Dedifferentiated amniotic fluid mesenchymal stem cell (primary cell): ENCODE measurements at regions not wholly inside any gene's neighbourhood (a gene's known extent, or its start where the extent isn't known, plus 50 kb on each side); places are given as distances from the start of the nearest gene placed in this dataset.
"Not testable (repeated sequence)": the region's sequence is repeated elsewhere in the genome, so short reads cannot be mapped to it uniquely, and the experiment has no call there.

Experiments
- DNase-seq: peaks from one replicate; pipeline ENCODE4 v3.0.0-alpha.2; 2016; ENCODE audit errors: extremely low spot score

DNA sequence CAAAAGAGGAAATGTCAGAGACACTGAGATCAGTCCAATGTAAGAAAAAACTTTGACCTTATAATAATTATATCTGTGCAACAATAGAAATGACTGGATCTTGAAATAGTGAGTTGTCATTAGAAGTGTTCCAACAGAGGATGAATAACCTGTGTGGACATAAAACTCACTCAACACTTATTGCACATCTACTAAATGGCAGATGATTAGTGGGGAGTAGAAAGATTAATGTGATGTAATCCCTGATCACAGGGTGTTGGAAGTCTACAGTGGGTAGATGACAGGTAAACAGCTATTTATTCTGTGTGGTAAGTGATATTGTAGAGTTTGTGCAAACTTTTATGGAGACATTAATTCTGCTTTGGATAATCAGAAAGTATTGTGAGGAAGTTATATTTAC lies 177.3 kb upstream of the HMHB1 start:
- no peak for DNase-seq

DNA sequence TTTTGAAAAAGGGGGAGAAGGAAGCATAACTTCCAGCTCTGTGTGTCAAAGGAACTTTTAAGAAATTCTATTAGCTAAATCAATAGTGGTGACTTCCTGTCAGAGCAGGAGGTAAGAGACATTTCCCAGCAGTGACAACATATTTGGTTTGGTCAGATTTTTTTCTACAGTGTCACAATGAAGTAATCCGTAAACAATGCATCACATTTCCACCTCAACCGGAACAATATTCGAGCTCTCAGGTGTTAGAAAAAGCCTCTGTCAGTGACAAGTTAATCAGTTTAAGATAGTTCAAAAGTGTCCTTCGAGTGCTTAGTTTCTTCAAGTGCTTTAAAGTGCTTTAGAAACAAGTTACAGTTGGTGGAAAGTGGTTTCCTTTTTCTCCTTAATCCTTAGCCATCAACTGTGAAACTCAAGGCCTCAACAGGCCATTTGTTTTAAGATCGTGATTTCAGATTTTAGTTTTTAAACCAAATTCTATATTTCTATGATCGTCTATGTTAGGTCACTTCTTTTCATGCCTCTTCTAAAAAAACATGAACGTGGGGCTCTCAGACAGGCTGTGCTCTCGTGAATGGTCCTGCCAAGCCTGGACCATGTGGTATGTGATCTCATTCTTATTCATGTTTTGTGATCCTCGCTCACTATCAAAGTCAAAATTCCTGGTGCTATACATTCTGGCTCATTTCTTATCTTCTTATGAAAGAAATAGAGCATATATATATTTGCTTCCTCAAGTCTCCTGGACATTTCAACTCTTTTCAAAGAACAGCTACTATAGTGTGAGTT lies 181.9 kb upstream of the HMHB1 start:
- no peak for DNase-seq

DNA sequence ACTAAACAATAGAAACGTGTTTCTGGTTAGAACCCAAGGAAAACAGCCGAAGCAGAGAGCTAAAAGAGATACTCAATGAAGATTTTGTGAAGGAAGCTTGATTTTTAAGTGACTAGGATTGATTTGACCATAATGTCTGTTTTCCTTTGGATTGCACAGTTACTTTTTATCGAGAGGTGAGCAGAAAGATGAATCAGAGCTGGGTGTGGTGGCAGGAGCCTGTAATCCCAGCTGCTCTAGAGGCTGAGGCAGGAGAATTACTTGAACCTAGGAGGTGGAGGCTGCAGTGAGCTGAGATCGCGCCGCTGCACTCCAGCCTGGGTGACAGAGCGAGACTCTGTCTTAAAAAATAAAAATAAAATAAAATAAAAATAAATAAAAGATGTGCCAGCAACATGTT lies 186.9 kb upstream of the HMHB1 start:
- not testable (repeated sequence) for DNase-seq

DNA sequence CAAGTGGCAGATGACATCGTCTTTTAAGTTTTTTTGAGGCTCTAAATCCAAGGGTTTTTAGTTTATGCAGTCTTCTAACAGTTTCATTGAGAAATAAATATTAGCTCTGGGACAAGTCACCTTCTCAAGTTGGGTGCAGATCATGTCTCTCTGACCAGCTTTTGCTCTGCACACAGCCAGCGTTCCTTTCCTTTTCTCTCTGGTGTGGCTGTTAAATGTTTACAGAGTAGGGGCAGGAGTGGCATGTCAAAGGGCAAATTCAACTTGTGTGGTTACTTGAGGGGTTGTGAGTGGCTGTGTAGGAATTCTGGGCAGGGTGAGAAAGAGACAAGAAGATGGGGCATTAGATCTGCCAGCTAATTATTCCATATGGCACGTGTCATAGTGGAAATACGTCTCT lies 187.5 kb upstream of the HMHB1 start:
- DNase-seq, result no peak

DNA sequence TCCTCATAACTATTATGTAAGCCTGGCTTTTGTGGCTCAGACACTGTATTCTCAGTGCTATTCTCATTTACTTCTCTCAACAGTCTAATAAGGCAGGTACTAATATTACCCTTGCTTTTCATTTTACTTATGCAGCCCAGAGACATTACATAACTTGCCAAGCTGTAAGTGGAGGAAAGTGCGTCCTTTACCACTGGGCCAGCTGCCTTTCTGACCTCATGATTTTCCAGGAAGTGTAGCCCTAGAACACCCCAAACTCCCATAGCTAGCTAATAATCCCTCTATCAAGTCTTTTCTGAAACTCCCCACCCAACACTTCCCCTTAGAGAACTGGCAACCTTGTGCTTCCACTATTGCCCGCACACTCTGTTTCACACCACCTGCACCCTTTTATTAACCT lies 192.9 kb upstream of the HMHB1 start:
- no peak for DNase-seq

DNA sequence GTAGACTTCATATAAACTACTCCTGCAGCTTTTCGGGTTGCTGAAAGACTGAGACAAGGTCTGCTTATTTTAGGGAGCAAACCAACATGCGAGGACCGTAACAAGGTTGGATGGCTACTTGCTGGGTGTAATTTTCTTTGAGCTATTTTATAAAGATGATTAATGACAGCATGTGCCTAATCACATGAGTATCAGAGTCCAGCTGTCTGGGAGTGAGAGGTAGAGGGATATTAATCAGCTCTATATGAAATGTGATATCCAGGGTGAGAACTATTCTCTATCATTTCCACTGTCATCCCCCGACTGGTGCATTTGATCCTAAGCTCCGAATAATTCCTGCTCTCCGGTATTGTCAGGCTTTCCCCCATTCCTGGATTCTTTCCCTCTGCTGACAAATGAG lies 193.8 kb upstream of the HMHB1 start:
- DNase-seq, result no peak

DNA sequence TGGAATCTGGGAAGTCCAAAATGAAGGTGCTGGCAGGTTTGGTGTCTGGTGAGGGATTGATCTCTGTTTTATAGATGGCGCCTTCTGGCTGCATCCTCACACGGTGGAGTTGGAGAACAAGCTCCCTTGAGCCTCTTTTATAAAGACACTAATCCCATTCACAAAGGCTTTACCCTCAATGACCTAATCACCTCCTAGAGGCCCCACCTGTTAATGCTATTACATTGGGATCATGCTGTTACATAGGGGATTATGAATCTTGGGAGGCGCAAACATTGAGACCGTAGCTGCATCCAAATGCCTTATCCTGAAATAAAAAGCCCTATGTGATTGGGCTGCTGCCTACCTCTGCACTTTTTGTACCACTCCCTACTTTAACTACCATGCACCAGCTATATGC lies 197.1 kb upstream of the HMHB1 start:
- no peak for DNase-seq

DNA sequence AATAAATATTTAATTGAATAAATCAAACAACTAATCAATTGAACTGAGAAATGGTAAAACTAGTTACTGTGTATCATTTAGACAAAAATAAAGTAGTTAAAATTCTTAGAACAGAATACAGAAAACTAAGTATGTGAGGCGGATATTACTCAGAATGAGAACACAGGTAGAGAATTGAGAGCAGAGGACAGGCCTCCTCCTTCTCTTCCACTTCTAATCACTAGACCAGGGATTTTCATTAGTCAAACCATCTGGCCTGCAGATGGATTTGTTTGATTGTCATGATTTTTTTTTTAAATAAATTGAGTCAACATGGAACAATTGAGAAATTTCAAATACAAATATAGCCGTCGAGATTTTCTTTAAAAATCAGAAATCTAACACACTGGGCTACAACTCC lies 198.6 kb upstream of the HMHB1 start:
- no peak for DNase-seq

DNA sequence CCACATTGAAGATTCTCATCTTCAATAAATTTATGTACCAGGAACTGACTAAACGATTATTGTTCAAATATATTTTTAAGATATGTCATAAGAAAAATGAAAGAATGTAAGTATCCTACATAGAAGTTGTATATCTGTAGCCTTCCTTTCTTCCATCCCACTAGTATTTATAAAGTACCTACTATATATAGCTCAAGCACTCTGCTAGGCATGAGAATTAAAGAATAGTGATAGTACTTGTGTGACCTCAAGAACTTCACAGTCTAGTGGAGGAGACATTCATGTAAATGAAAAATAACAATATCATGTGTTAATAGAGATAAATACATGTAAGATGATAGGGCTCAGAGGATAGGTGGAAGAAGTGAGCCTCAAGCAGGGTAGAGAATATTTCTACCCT lies 201.0 kb upstream of the HMHB1 start:
- no peak for DNase-seq

DNA sequence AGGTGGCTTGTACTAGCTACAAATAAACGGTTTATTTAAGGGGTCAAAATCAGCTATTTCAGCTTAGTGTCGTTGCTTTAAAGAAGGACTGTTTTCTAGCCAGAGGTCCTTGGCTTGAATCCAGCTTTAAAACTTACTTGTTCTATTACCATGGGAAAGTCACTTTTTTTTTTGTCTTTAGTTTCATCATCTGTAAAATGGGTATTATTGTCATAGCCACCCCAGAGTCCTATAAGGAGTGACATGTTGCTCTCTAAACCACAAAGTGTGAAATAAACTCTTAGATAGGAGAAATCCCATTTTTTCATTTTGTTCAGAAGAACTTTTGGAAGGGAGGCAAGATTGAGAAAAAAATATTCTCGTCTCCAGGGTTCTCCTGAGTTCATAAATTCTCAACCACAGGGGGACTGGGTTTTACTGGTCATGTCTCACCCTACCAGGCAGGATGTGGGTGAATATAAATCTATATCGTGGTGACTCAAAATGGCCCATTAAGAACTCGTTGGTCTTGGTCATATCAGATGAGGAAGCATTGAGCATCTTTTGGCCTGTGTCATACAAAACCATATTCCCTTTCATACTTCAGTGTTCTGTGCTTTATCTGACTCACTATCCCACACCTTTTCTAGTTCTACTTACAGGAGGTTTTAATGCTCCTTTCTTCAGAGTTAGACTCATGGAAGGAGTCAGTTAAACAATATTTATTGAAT lies 202.7 kb upstream of the NR3C1 start:
- no peak for DNase-seq

DNA sequence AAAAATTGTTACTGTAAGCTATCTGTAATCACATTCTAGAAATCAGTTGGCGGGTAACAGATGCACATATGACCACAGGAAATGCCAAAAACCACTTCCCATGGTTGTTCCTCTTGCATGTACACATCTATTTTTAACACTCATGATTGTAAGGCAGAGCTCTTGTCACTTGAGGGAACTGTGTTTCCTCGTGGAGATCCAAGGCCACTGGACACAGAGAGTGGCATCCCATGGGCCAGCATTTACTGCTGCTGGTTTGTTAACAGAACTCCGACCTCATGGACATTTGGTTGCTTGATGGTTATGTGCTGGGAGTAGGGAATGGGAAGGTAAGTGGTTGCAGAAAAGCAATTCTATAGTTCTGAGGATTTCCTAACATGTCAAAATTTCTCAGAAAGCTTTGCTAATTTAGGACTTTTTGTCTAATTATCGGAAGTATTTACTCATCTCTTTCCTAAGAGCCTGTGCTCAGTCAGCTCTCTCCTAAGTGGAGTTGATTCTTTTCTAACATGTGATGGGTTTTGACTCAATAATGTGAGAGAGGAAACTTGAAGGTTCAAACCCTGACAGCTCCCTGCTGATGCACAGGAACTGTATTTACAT lies 202.0 kb upstream of the NR3C1 start:
- DNase-seq, result no peak

DNA sequence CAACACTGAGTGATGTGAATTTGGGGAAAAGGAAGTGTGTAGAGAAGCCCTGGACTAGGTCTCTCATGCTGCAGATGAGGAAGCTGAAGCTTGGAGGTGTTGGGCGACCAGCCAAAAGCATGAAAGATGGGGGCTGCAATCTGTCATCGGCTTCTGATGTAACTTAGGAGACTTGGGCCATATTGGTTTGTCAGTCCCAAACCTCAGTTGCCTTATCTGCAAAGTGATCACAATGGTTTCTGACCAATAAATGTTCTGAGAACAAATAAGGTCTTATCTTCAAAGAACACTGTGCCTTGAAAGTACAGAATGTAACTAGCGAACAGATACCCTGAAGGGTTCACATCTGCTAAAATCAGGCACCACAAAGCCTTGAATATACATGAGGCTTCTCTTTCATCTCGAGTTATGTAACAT lies 198.4 kb upstream of the NR3C1 start:
- no peak for DNase-seq

DNA sequence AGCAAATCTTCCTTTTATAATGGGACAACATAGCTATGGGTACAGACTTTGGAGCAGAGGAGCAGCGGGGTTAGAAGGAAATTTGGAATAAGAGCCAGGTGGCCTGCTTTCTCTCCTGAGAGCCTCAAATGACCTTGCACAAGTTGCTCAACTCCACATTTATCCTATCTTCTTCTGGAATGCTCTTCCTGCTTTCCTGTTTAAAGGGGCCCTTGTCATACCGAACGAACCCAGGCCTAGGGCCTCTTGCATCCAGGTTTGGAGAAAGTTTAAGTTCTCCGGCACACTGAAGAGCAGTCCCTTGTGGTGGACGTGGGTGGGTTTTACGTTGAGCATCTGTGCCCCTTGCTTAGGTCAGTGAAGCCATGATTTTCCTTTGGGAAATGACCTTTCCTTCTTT lies 197.9 kb upstream of the NR3C1 start:
- no peak for DNase-seq

DNA sequence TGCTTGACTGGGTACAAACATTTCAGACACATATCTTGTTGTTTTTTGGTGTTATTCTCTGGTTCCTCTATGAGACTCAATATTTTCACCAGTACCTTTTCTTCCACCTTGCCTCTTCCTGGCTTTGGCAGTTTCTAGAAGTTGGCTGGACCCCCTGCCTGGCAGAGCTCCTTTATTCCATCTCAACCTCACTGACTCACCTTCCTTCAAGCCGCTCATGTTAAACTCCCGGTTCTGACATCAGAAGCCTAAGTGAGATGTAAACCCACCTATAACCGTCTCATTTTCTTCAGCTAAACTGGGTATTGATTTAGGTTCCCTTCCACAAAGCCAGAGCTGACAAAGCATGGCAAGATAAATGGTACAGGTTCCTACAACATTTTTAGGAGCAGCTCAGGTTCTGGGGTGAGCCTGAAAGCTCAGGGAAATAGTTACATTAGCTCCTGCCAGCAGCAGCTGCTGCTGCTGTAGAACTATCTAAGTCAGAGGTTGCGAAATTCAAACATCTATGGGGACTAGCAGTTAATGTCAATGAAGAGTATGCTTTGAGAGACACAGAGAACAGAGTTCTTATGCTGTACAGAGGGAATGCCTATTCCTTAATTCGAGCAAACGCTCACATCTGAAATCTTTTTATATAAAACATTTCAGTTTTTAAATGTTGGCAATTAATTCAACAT lies 197.1 kb upstream of the NR3C1 start:
- DNase-seq, result no peak

DNA sequence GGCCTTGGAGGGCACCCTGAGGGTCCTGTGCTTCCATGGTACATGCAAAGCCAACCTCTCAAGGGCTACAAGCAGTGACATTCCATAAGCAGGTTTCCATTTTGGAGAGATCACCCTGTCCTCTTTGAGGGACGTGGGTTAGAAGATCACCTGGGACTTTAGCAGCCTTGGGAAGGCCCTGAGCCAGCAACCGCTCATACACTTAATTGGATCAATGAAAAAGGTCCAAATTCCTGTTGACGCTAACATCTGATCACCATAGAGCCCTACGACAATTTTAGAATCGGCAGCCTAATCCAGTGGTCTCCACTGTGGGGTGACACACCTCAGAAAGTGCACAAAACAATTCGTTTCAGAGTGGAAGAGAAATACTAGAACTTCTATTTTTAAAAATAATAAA lies 196.0 kb upstream of the NR3C1 start:
- DNase-seq, result no peak

DNA sequence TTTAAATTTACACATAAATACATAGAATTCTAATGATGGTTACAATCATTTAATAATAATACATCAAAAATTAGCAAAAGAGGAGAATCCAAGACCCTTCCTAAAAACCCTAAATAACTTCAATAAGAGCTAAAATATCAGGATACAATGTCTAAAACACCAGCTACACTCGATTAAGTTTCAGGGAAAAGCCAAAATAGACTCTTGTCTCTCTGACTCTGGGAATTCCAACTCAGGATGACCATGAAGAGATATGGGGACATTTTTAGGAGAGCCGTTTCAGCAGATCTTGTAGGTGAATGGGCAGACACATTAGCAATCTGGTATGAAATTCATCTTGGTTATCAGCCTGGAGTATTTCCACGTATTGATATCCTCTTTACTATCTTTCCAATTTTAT lies 193.3 kb upstream of the NR3C1 start:
- DNase-seq, result no peak

DNA sequence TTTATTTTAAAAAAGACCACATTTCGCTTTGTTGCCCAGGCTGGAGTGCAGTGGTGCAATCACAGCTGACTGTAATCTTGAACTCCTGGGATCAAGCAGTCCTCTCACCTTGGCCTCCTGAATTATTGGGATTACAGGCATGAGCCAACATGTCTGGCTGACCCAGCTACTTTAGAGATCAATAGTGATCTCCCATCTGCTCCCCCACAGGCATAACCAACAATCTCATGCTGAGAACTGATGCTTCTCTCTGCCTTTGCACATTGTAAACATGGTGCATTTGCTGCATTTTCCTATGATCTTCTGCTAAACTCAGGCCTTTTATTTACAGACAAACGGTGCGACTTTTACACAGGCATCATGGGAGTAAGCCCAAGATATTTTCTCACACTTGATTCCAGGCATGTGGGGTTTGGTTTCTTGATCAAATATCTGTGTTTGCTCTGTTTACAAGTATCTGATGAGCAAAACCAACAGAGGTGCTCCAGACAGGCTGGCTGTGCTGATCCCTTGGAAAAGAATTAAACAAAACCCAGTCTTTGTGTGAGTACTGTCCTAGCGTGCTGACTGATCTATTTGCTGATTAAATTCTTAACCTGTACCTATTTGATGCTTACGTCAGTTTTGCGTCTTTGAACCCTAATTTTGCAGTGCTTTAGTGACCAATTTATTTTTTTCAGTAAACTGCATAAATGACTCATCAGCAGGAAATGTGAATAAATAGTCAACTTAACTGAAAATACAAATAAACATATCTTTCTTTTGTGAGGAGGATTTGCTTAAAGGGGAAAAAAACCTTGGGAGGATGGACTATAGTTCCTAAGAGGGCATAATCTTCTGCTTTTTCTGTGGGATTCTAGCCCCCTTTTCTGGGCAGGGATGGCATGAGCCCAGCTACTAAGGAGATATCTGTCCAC lies 191.7 kb upstream of the NR3C1 start:
- DNase-seq, result no peak

DNA sequence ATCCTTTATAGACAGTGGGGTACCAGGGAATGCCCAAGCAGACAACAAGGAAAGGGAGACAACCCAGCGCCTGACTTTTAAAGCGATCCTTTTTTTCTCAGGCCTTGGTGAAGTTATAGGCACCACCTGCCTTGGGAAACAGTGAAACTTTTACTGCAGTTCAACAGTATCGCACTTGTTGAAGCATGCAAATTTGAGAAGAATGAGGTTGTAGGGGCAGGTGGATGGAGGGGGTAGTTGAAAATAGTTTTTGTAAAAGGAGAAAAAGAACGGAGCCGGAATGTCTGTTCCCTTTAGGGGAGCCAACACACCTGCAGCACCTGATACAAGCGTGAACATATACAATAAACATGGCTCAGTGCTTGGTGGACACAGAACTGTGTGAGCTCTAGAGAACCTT lies 190.2 kb upstream of the NR3C1 start:
- no peak for DNase-seq

DNA sequence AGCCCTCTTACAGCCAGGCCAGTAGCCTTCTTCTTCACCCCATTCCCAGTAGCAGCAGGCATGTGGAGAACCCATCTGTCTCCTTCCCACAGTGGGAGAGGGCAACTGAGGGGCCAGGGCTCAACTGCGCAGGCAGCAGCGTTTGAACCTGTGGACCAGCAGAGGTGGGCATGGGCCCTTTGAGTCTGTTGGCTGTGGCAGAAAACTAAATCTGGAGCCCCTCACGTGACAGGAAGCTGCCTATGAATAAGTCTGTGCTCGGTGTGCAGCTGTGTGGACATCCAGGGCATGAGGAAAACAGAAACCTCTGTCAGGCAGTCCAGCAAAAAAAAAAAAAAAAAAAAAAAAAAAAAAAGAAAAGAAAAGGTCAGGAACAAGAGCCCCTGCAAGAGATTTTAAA lies 189.2 kb upstream of the NR3C1 start:
- DNase-seq, result no peak

DNA sequence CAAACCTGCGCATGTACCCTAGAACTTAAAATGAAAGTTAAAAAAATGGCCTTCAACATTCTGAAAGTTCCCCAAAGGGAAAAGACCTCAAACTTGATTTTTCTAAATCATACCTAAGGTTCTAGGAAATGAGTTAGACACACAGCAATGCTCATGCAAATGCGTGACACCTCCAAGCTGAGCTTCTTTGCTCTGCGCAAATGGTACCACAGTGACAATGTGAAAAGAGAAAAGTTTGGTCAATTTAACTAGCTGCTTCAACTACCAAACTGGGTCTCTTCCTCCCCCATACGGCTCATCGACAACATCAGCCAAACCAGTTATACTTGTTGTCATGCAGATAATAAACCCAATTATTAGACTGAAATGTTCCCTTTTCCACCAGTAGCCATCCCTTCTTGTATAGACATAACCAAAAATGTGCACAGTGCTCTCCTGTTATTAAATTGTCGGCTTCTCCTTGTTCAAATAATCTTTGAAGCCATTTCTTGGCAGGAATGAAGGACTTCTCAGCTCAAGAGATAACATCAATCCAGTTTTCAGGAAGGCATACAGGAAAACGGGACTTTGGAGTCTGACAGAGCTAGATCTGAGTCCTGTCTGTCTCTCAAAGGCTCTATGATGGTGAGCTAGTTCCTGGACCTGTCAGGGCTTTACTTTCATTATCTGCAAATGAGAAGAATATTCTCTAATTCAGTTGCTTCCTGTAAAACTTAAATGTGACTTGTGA lies 185.6 kb upstream of the NR3C1 start:
- no peak for DNase-seq

DNA sequence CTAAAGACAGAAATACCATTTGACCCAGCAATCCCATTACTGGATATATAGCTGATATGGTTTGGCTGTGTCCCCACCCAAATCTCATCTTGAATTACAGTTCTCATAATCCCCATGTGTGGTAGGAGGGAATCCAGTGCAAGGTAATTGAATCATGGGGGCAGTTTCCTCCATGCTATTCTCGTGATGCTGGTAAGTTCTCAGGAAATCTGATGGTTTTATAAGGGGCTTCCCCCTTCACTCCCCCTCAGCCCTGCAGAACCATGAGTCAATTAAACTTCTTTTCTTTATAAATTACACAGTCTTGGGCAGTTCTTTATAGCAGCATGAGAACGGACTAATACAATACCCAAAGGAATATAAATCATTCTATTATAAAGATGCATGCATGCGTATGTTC lies 184.6 kb upstream of the NR3C1 start:
- not testable (repeated sequence) for DNase-seq
